ENCODE measurements at regions not wholly inside any gene's neighbourhood (a gene's known extent, or its start where the extent isn't known, plus 50 kb on each side); places are given as distances from the start of the nearest gene placed in this dataset.

GRCh38 chr5:6003040-6003825, 375.1 kb downstream of the MED10 start:
- Histone ChIP-seq H3K9ac (ENCODE audit: extremely low read depth, insufficient read length, low read length) (no peak overlapping the region), H3T11ph (ENCODE audit: low read length) (no peak overlapping the region), H3K23ac (ENCODE audit: insufficient read length, low read depth, low read length) (no peak overlapping the region), H2AFZ (ENCODE audit: low read length) (no peak overlapping the region), H3K23me2 (ENCODE audit: insufficient read length, low read depth, low read length, poor library complexity, severe bottlenecking) (no peaks in the 10 kb centered on the region), H3K9me3 (ENCODE audit: control insufficient read depth, low read depth, low read length) (no peaks in the 10 kb centered on the region), H3K79me1 (ENCODE audit: insufficient read depth, low read depth, low read length, poor library complexity, severe bottlenecking) (no peaks in the 10 kb centered on the region), H2BK120ac (ENCODE audit: low read depth, low read length, poor library complexity, severe bottlenecking) (no peak overlapping the region), H3K27me3 (ENCODE audit: insufficient read depth, low read length) (no peaks in the 10 kb centered on the region), H3K56ac (ENCODE audit: insufficient read length, low read depth, low read length) (no peak overlapping the region), H4K5ac (ENCODE audit: insufficient read length, low read depth, low read length) (no peak overlapping the region), H2BK12ac (ENCODE audit: insufficient read length, low read depth, low read length) (no peak overlapping the region), H2AK5ac (ENCODE audit: insufficient read length, low read length) (no peak overlapping the region), H4K20me1 (ENCODE audit: control insufficient read depth, insufficient read depth, insufficient read length) (no peaks in the 10 kb centered on the region), H3K18ac (ENCODE audit: insufficient read length, low read depth, low read length) (no peak overlapping the region), H3K14ac (ENCODE audit: insufficient read depth, low read length) (no peak overlapping the region), H3K27ac (ENCODE audit: insufficient read length, low read depth, low read length) (no peak overlapping the region), H4K8ac (replicated peaks; ENCODE audit: insufficient read length, low read depth, low read length) (no peak overlapping the region), H4K91ac (ENCODE audit: insufficient read length, low read depth, low read length) (no peak overlapping the region), H3K4ac (ENCODE audit: low read depth, low read length) (no peak overlapping the region), H3K4me2 (ENCODE audit: insufficient read depth, insufficient read length, low read length) (no peak overlapping the region), H2BK5ac (ENCODE audit: insufficient read length, low read length) (no peak overlapping the region), H2BK15ac (ENCODE audit: low read depth, low read length) (no peak overlapping the region), H2BK20ac (ENCODE audit: low read depth, low read length, poor library complexity, severe bottlenecking) (no peak overlapping the region), H3K79me2 (ENCODE audit: insufficient read depth, low read length) (no peaks in the 10 kb centered on the region), H3K4me1 (ENCODE audit: insufficient read depth, low read length) (no peaks in the 10 kb centered on the region)
- H3K27ac Mint-ChIP-seq = no peak overlapping the region
- H3K4me1 Mint-ChIP-seq = peaks cover 10% of the 10 kb centered on the region in 2 experiments
- H3K9me3 Mint-ChIP-seq = no peaks in the 10 kb centered on the region; a peak in 1 of 5 replicates
- DNase-seq = no peak
- H3K27me3 Mint-ChIP-seq (ENCODE audit: low read depth) = peaks cover 37% of the 10 kb centered on the region
- no peak overlapping the region for H3K4me3 Mint-ChIP-seq
- WGBS (ENCODE audit: extremely low coverage, insufficient read length, low lambda C conversion rate) = no CpG with 5 or more reads among the region's 11 CpGs
- no peaks in the 10 kb centered on the region for H3K36me3 Mint-ChIP-seq (ENCODE audit: insufficient read depth in 1 of 3, low read depth in 3 of 3)
- TF ChIP-seq, protein P1, sequence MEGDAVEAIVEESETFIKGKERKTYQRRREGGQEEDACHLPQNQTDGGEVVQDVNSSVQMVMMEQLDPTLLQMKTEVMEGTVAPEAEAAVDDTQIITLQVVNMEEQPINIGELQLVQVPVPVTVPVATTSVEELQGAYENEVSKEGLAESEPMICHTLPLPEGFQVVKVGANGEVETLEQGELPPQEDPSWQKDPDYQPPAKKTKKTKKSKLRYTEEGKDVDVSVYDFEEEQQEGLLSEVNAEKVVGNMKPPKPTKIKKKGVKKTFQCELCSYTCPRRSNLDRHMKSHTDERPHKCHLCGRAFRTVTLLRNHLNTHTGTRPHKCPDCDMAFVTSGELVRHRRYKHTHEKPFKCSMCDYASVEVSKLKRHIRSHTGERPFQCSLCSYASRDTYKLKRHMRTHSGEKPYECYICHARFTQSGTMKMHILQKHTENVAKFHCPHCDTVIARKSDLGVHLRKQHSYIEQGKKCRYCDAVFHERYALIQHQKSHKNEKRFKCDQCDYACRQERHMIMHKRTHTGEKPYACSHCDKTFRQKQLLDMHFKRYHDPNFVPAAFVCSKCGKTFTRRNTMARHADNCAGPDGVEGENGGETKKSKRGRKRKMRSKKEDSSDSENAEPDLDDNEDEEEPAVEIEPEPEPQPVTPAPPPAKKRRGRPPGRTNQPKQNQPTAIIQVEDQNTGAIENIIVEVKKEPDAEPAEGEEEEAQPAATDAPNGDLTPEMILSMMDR (conservative IDR thresholded peaks at IDR 0.05) = no peak
